T-helper 2 cell treated with Interferon-gamma antibody and Interleukin-4, amounts not matched to agents 5 μg/mL and 100 μg/mL, for 36 hours (primary cell): ENCODE measurements at regions not wholly inside any gene's neighbourhood (a gene's known extent, or its start where the extent isn't known, plus 50 kb on each side); places are given as distances from the start of the nearest gene placed in this dataset.
A peak's percentile ranks its signal among the peaks of the same experiment; 100 is the strongest.

ENCODE experiments used
- DNase-seq: peaks from one replicate; pipeline ENCODE4 v3.0.0; 2021; ENCODE audit warnings: low spot score
- H3K27ac Mint-ChIP-seq: one replicate; pipeline ENCODE4 v1.8.0; 2021; ENCODE audit warnings: mild to moderate bottlenecking, mixed read lengths
- H3K27me3 Mint-ChIP-seq: one replicate; pipeline ENCODE4 v1.8.0; 2021; ENCODE audit warnings: low read depth, mixed read lengths
- H3K36me3 Mint-ChIP-seq: one replicate; pipeline ENCODE4 v1.8.0; 2021; ENCODE audit warnings: low read depth, mixed read lengths
- H3K4me1 Mint-ChIP-seq: one replicate; pipeline ENCODE4 v1.8.0; 2021; ENCODE audit warnings: low read depth, mixed read lengths
- H3K4me3 Mint-ChIP-seq: one replicate; pipeline ENCODE4 v1.8.0; 2022; ENCODE audit warnings: mild to moderate bottlenecking, moderate library complexity, mixed read lengths
- H3K9me3 Mint-ChIP-seq: one replicate; pipeline ENCODE4 v1.8.0; 2021; ENCODE audit warnings: mixed read lengths

DNA sequence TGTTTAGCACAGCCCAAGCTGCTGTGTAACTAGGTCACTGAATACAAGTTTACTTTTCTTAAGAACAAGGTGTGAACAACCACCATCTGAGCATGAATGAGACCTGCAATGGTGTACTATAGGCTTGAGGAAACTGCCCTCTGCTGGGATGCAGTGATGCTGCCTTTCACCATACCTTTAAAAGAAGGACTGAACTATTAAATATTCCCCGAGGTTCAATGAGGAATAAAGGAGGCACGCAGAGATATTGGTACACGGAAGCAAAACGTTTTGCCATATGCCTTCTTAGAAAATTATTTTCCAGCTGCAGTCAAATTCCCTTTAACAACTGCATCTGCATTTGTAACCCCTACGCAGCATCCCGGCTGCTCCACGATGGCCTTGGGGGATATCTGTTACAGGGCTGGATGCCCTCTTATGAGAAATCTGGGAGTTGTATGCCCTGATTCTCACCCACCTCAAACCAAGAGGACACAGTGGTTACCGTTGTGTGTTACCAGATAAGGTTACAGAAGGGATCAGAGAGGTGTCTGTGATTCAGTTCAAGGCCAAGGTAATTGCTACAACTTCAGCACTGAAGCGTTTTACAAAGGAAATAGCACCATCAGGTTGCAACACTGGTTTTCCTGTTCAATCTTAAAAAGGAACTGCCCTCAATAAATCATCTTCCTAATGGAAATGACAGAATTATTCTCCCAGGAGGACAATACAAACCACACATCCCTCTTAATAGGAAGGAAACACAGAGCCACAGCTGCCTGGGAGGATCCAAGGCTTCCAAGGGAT, 470.5 kb downstream of the LTN1 start:
- Mint-ChIP-seq H3K36me3 (no peaks in the 10 kb centered on the region), H3K9me3 (no peaks in the 10 kb centered on the region), H3K4me1 (no peaks in the 10 kb centered on the region), H3K4me3 (no peak overlapping the region), H3K27me3 (no peaks in the 10 kb centered on the region), H3K27ac (no peak overlapping the region)
- DNase-seq = no peak

DNA sequence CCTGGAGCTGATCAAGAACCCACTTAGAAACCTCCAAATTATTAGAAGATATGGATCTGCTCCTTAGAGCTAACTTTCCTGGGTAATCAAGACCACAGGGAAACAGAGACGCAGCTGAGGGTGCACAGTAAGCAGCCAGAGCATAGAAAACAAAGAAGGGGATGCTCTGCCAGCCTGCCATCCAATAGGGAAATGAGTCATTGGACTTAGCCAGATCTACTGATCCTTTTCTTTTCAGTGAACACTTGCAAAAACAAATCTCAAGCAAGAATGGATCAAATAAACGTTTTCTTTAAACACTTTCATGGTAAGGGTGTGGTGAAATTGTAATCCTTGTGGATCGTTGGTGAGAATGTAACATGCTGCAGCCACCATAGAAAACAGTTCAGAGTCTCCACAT, 474.0 kb downstream of the LTN1 start:
- no peaks in the 10 kb centered on the region for H3K36me3 Mint-ChIP-seq
- H3K27me3 Mint-ChIP-seq = no peaks in the 10 kb centered on the region
- no peak overlapping the region for H3K4me3 Mint-ChIP-seq
- H3K4me1 Mint-ChIP-seq = no peaks in the 10 kb centered on the region
- H3K9me3 Mint-ChIP-seq = no peaks in the 10 kb centered on the region
- no peak overlapping the region for H3K27ac Mint-ChIP-seq
- DNase-seq = no peak

DNA sequence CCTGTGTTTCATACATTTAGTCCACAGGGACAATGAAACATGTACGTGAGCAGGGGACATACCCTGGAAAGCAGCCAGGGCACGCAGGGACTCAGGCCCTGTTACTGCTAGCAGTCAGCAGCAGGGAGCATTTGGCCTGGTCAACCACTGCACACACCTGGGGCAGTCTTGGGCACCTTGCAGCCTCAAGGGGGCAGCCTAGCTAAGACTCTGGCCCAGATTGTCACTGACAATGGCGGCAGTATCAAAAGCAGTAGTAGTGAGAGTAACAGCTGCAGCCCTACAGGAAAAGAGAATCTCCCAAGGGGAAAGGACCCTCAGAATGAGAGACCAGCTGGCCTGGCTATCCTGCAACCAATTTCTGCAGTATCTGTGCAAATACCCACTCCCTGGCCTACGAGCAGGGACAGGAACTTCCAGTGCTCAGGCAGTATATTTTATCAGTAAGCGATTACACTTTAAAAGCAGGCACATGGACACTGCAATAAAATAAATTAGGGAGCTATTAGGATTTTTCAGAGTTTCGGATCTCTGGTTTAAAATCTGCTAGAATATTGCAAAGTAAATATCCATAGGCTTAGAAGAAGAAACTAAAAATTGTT, 475.6 kb downstream of the LTN1 start:
- Mint-ChIP-seq H3K4me1 (no peaks in the 10 kb centered on the region), H3K27ac (no peak overlapping the region), H3K9me3 (no peaks in the 10 kb centered on the region), H3K4me3 (no peak overlapping the region), H3K36me3 (no peaks in the 10 kb centered on the region), H3K27me3 (peaks cover 6% of the 10 kb centered on the region)
- DNase-seq = peak; percentile 36

DNA sequence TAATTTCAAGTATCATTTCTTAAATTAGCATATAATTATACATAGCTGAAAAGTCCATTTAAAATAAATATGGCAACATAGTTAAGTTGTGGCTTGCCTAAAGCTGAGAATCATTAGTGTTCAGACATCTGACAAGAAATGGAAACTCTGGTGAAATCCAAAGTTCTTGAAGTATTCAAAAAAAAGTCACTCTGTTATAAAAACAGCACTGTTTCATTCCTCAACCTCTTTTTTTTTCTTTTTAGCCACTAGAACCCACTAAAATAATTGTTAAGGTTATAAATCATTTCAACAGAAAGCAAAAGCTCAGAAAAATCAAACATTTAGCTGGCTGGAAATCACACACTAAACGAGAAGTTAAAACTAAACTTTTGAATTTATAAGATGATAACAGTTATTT, 476.7 kb downstream of the LTN1 start:
- no peak for DNase-seq
- H3K27ac Mint-ChIP-seq = no peak overlapping the region
- H3K4me1 Mint-ChIP-seq = no peaks in the 10 kb centered on the region
- H3K27me3 Mint-ChIP-seq = peaks cover 6% of the 10 kb centered on the region
- H3K9me3 Mint-ChIP-seq = no peaks in the 10 kb centered on the region
- H3K36me3 Mint-ChIP-seq = no peaks in the 10 kb centered on the region
- H3K4me3 Mint-ChIP-seq = no peak overlapping the region

GRCh38 chr21:28513428-28513827, 479.2 kb downstream of the LTN1 start:
- DNase-seq = no peak
- Mint-ChIP-seq H3K27ac (no peak overlapping the region), H3K9me3 (no peaks in the 10 kb centered on the region), H3K4me3 (no peak overlapping the region), H3K27me3 (peaks cover 6% of the 10 kb centered on the region), H3K36me3 (no peaks in the 10 kb centered on the region), H3K4me1 (no peaks in the 10 kb centered on the region)

GRCh38 chr21:28509031-28509430, 483.6 kb downstream of the LTN1 start:
- Mint-ChIP-seq H3K27ac (no peak overlapping the region), H3K4me1 (no peaks in the 10 kb centered on the region), H3K4me3 (no peak overlapping the region), H3K9me3 (peaks cover 8% of the 10 kb centered on the region), H3K27me3 (peaks cover 6% of the 10 kb centered on the region), H3K36me3 (no peaks in the 10 kb centered on the region)
- DNase-seq = no peak

- Mint-ChIP-seq H3K4me1 (no peaks in the 10 kb centered on the region), H3K9me3 (peaks cover 8% of the 10 kb centered on the region), H3K4me3 (no peak overlapping the region), H3K27me3 (peaks cover 2% of the 10 kb centered on the region), H3K36me3 (no peaks in the 10 kb centered on the region), H3K27ac (no peak overlapping the region)
- DNase-seq = no peak
Observed at GRCh38 chr21:28508126-28508525, 484.6 kb downstream of the LTN1 start.

DNA sequence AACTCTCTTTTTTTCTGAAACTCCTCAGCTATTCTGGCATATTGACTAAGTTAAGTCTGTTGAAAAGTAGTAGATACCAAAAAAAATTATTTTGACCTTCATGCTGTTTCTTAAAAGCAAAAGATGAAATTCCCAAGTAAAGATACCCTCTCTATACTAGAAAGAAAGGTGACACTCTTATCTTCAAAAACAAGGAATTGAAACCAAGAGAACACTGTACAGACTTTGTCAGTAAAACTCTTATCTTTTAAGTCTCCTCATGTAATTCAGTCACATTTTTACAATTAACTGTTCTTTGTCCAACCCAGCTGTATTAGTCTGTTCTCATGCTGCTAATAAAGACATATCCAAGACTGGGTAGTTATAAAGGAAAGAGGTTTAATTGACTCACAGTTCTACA, 496.2 kb downstream of the LTN1 start:
- no peaks in the 10 kb centered on the region for H3K9me3 Mint-ChIP-seq
- DNase-seq = no peak
- no peak overlapping the region for H3K27ac Mint-ChIP-seq
- H3K27me3 Mint-ChIP-seq = no peaks in the 10 kb centered on the region
- H3K4me1 Mint-ChIP-seq = no peaks in the 10 kb centered on the region
- H3K4me3 Mint-ChIP-seq = no peak overlapping the region
- no peaks in the 10 kb centered on the region for H3K36me3 Mint-ChIP-seq

DNA sequence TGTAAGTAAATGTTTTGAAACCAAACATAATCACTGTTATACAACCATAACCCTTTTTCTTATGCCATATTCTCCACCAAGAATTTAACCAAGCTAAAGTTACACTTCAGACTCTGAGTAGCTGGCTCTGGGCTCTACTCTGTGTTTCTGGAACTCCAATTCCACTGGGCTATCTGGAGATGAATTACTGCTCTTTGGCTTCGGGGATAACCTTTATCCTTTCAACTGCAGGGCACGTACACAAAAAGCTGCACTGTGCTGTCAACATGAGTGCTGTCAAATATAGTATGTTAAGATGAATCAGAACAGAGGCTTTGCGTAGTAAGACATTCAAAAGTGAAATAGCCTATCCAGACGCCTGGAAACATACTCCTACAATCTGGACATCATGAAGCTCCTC, 500.6 kb downstream of the LTN1 start:
- H3K27ac Mint-ChIP-seq = no peak overlapping the region
- DNase-seq = no peak
- no peaks in the 10 kb centered on the region for H3K36me3 Mint-ChIP-seq
- H3K9me3 Mint-ChIP-seq = no peaks in the 10 kb centered on the region
- no peak overlapping the region for H3K4me3 Mint-ChIP-seq
- H3K27me3 Mint-ChIP-seq = no peaks in the 10 kb centered on the region
- no peaks in the 10 kb centered on the region for H3K4me1 Mint-ChIP-seq

- no peak for DNase-seq
- Mint-ChIP-seq H3K27me3 (no peaks in the 10 kb centered on the region), H3K27ac (no peak overlapping the region), H3K4me3 (no peak overlapping the region), H3K36me3 (no peaks in the 10 kb centered on the region), H3K9me3 (no peaks in the 10 kb centered on the region), H3K4me1 (no peaks in the 10 kb centered on the region)
Observed at GRCh38 chr21:28489821-28490350, 502.8 kb downstream of the LTN1 start.

DNA sequence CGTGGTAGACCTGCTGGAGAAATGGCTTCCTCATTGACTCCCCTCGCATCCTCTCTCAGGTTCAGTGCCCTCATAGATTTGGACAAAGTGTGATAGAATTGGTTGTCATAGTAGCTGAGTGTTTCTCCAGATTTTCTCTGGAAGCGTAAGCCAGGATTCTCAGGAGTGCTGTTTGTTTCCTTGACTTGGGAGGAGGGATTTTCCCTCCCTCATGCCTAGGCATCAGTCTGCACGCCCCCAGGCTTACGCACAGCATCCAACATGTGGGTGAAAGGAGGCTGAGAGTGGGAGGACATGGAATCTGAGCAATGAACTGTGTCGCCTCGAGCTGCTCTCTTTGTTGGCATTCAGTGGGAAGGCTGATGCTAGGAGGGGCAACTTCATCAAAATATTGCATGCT, 503.5 kb downstream of the LTN1 start:
- Mint-ChIP-seq H3K27ac (no peak overlapping the region), H3K27me3 (no peaks in the 10 kb centered on the region), H3K36me3 (no peaks in the 10 kb centered on the region), H3K4me1 (no peaks in the 10 kb centered on the region), H3K4me3 (no peak overlapping the region), H3K9me3 (no peaks in the 10 kb centered on the region)
- DNase-seq = no peak

DNA sequence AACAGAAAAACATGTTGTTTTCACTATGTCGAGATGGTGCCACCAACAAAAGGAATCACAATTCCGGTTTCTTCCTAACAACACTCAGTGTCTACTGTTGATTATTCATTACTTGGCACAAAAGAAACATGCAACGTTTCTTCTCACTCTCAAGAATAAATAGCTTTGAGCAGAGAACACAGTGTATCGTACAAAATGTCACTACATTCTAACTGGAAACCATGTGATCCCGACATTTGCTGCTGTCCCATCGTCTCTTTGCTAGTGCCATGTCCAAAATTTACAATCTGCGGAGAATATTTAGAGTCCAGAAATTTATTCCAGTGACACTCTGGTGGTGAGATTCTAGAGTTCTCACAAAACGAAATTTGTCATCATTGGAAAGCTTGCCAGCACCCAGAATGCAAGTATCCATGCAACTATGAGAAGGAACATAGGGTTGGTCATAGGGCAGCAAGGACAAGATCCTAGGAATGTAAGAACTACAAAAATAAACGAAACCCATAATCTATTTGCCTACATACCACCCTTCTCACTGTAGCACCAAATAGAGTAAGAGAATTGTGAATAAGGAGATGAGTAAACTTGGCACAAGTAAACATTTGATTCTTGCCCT, 505.1 kb downstream of the LTN1 start:
- no peaks in the 10 kb centered on the region for H3K4me1 Mint-ChIP-seq
- no peaks in the 10 kb centered on the region for H3K27me3 Mint-ChIP-seq

GRCh38 chr21:28485301-28486022, 507.2 kb downstream of the LTN1 start:
- no peak for DNase-seq
- H3K27me3 Mint-ChIP-seq = no peaks in the 10 kb centered on the region
- no peaks in the 10 kb centered on the region for H3K36me3 Mint-ChIP-seq
- H3K27ac Mint-ChIP-seq = no peak overlapping the region
- H3K9me3 Mint-ChIP-seq = no peaks in the 10 kb centered on the region
- H3K4me3 Mint-ChIP-seq = no peak overlapping the region
- no peaks in the 10 kb centered on the region for H3K4me1 Mint-ChIP-seq

More for the DNA sequence above, 505.1 kb downstream of the LTN1 start:
- Mint-ChIP-seq H3K27ac (no peak overlapping the region), H3K36me3 (no peaks in the 10 kb centered on the region), H3K4me3 (no peak overlapping the region), H3K9me3 (no peaks in the 10 kb centered on the region)
- no peak for DNase-seq
